ENCODE measurements at regions not wholly inside any gene's neighbourhood (a gene's known extent, or its start where the extent isn't known, plus 50 kb on each side); places are given as distances from the start of the nearest gene placed in this dataset.

- Histone ChIP-seq H3K4me1 (ENCODE audit: insufficient read depth, low read length) (no peaks in the 10 kb centered on the region), H2AFZ (ENCODE audit: low read length) (no peak overlapping the region), H3K9me3 (ENCODE audit: low read length) (peaks cover 50% of the 10 kb centered on the region), H3K9ac (ENCODE audit: insufficient read depth, low read depth, low read length) (no peak overlapping the region), H3K4me2 (ENCODE audit: low read depth, low read length) (no peak overlapping the region), H3K27ac (ENCODE audit: extremely low read length, insufficient read depth, low read length) (no peak overlapping the region), H3K79me2 (ENCODE audit: insufficient read depth, low read length) (no peaks in the 10 kb centered on the region), H4K20me1 (ENCODE audit: insufficient read depth, low read length) (no peaks in the 10 kb centered on the region), H3K4me3 (replicated peaks in 1 of 3; ENCODE audit: insufficient read depth in 1 of 3, low read depth in 2 of 3, low read length in 3 of 3) (no peak overlapping the region), H3K36me3 (replicated peaks in 1 of 2; ENCODE audit: control insufficient read depth in 1 of 2, insufficient read depth in 2 of 2, low read length in 2 of 2) (no peaks in the 10 kb centered on the region), H3K27me3 (ENCODE audit: control insufficient read depth in 1 of 2, insufficient read depth in 2 of 2, low read length in 2 of 2) (no peaks in the 10 kb centered on the region)
- no TSS peak for BruUV-seq (replicated peaks)
- in situ Hi-C loops (cut with HindIII; ENCODE audit: extremely low pct_ligation_motif_present, low pct_unique_long_range_greater_than_20kb) (no loop called here), intact Hi-C loops (cut with micrococcal nuclease; ENCODE audit: unreplicated experiment) (no loop called here)
- WGBS (ENCODE audit: low lambda C conversion rate): 0% methylated on average over 4 of the region's 4 CpGs
- ChIA-PET POLR2A (no interaction called here), CTCF (ENCODE audit: low intra/inter-chr PET ratio, low total read pairs) (no interaction called here)
- DNase-seq (ENCODE audit: low spot score): no peak
- TF ChIP-seq CEBPB (IDR thresholded peaks at IDR 0.05; ENCODE audit: borderline replicate concordance, low read depth, low read length) (peak; percentile 54; the same call in 1 of the 2 replicates), SAP130 (CRISPR knock-in tag; IDR thresholded peaks at IDR 0.05; ENCODE audit: low read depth) (no peak), ZNF577 (CRISPR knock-in tag; IDR thresholded peaks at IDR 0.05; ENCODE audit: borderline replicate concordance, low read depth) (no peak), CTCF (CRISPR knock-in tag; IDR thresholded peaks at IDR 0.05) (no peak)
- ATAC-seq: no peak
- FAIRE-seq: no peak
Observed at GRCh38 chr16:61432421-61432820, 603.8 kb downstream of the CDH8 start.

- Histone ChIP-seq H3K9me3 (ENCODE audit: low read length) (peaks cover 50% of the 10 kb centered on the region), H3K79me2 (ENCODE audit: insufficient read depth, low read length) (no peaks in the 10 kb centered on the region), H3K4me1 (ENCODE audit: insufficient read depth, low read length) (no peaks in the 10 kb centered on the region), H4K20me1 (ENCODE audit: insufficient read depth, low read length) (no peaks in the 10 kb centered on the region), H3K27ac (ENCODE audit: extremely low read length, insufficient read depth, low read length) (no peak overlapping the region), H3K4me2 (ENCODE audit: low read depth, low read length) (no peak overlapping the region), H3K4me3 (replicated peaks in 1 of 3; ENCODE audit: insufficient read depth in 1 of 3, low read depth in 2 of 3, low read length in 3 of 3) (no peak overlapping the region), H3K36me3 (replicated peaks in 1 of 2; ENCODE audit: control insufficient read depth in 1 of 2, insufficient read depth in 2 of 2, low read length in 2 of 2) (no peaks in the 10 kb centered on the region), H2AFZ (ENCODE audit: low read length) (no peak overlapping the region), H3K27me3 (ENCODE audit: control insufficient read depth in 1 of 2, insufficient read depth in 2 of 2, low read length in 2 of 2) (no peaks in the 10 kb centered on the region), H3K9ac (ENCODE audit: insufficient read depth, low read depth, low read length) (no peak overlapping the region)
- 8% methylated on average over 4 of the region's 4 CpGs for WGBS (ENCODE audit: low lambda C conversion rate)
- BruUV-seq (replicated peaks): no TSS peak
- no peak for ATAC-seq
- DNase-seq (ENCODE audit: low spot score): no peak
- intact Hi-C loops (cut with micrococcal nuclease; ENCODE audit: unreplicated experiment): no loop called here
- FAIRE-seq: no peak
- in situ Hi-C loops (cut with HindIII; ENCODE audit: extremely low pct_ligation_motif_present, low pct_unique_long_range_greater_than_20kb): no loop called here
- ChIA-PET CTCF (ENCODE audit: low intra/inter-chr PET ratio, low total read pairs) (no interaction called here), POLR2A (no interaction called here)
- TF ChIP-seq ZSCAN9 (CRISPR knock-in tag; IDR thresholded peaks at IDR 0.05; ENCODE audit: borderline replicate concordance) (no peak), DBP (CRISPR knock-in tag; IDR thresholded peaks at IDR 0.05; ENCODE audit: not compliant biosample characterization) (no peak), ZFP36L1 (CRISPR knock-in tag; IDR thresholded peaks at IDR 0.05) (no peak), LRRFIP1 (CRISPR knock-in tag; conservative IDR thresholded peaks at IDR 0.05) (no peak), ZMYM3 (CRISPR knock-in tag; IDR thresholded peaks at IDR 0.05) (no peak)
Observed at GRCh38 chr16:61421111-61421510, 615.1 kb downstream of the CDH8 start.

All from HepG2 (cell line).